ENCODE measurements at regions not wholly inside any gene's neighbourhood (a gene's known extent, or its start where the extent isn't known, plus 50 kb on each side); places are given as distances from the start of the nearest gene placed in this dataset.

- no peaks in the 10 kb centered on the region for H3K36me3 Mint-ChIP-seq (ENCODE audit: low read depth)
- no peaks in the 10 kb centered on the region for H3K27me3 Mint-ChIP-seq (ENCODE audit: insufficient read depth)
- no peak for DNase-seq (ENCODE audit: low spot score)
- no peak overlapping the region for H3K27ac Mint-ChIP-seq
- intact Hi-C loops (cut with micrococcal nuclease) = no loop called here
- no peak overlapping the region for H3K4me3 Mint-ChIP-seq
- H3K4me1 Mint-ChIP-seq (ENCODE audit: low read depth) = no peaks in the 10 kb centered on the region
- no peaks in the 10 kb centered on the region for H3K9me3 Mint-ChIP-seq
These were observed 201.4 kb downstream of the ZNF462 start for GRCh38 chr9:107064378-107064777.

- DNase-seq (ENCODE audit: low spot score) = no peak
- Mint-ChIP-seq H3K4me1 (ENCODE audit: low read depth) (no peaks in the 10 kb centered on the region), H3K36me3 (ENCODE audit: low read depth) (no peaks in the 10 kb centered on the region), H3K4me3 (no peak overlapping the region), H3K27me3 (ENCODE audit: insufficient read depth) (no peaks in the 10 kb centered on the region), H3K9me3 (no peaks in the 10 kb centered on the region), H3K27ac (no peak overlapping the region)
- intact Hi-C loops (cut with micrococcal nuclease) = no loop called here
These were observed 202.6 kb downstream of the ZNF462 start for GRCh38 chr9:107065549-107065948.

- no peak overlapping the region for H3K4me3 Mint-ChIP-seq
- no peaks in the 10 kb centered on the region for H3K9me3 Mint-ChIP-seq
- H3K27ac Mint-ChIP-seq = no peak overlapping the region
- DNase-seq (ENCODE audit: low spot score) = no peak
- intact Hi-C loops (cut with micrococcal nuclease) = no loop called here
- H3K36me3 Mint-ChIP-seq (ENCODE audit: low read depth) = no peaks in the 10 kb centered on the region
- no peaks in the 10 kb centered on the region for H3K27me3 Mint-ChIP-seq (ENCODE audit: insufficient read depth)
- H3K4me1 Mint-ChIP-seq (ENCODE audit: low read depth) = no peaks in the 10 kb centered on the region
These were observed 204.9 kb downstream of the ZNF462 start for GRCh38 chr9:107067739-107068416.

- no peaks in the 10 kb centered on the region for H3K36me3 Mint-ChIP-seq (ENCODE audit: low read depth)
- DNase-seq (ENCODE audit: low spot score) = no peak
- no peaks in the 10 kb centered on the region for H3K4me1 Mint-ChIP-seq (ENCODE audit: low read depth)
- no peaks in the 10 kb centered on the region for H3K27me3 Mint-ChIP-seq (ENCODE audit: insufficient read depth)
- H3K27ac Mint-ChIP-seq = no peak overlapping the region
- H3K4me3 Mint-ChIP-seq = no peak overlapping the region
- no peaks in the 10 kb centered on the region for H3K9me3 Mint-ChIP-seq
- intact Hi-C loops (cut with micrococcal nuclease) = no loop called here
These were observed 205.6 kb downstream of the ZNF462 start for GRCh38 chr9:107068581-107068980.

GRCh38 chr9:107070586-107070985 is 207.6 kb downstream of the ZNF462 start:
- Mint-ChIP-seq H3K27me3 (ENCODE audit: insufficient read depth) (no peaks in the 10 kb centered on the region), H3K9me3 (no peaks in the 10 kb centered on the region), H3K4me3 (no peak overlapping the region), H3K27ac (no peak overlapping the region), H3K36me3 (ENCODE audit: low read depth) (no peaks in the 10 kb centered on the region), H3K4me1 (ENCODE audit: low read depth) (no peaks in the 10 kb centered on the region)
- DNase-seq (ENCODE audit: low spot score) = no peak
- intact Hi-C loops (cut with micrococcal nuclease) = no loop called here

GRCh38 chr9:107078061-107078460 is 205.0 kb upstream of the RAD23B start:
- Mint-ChIP-seq H3K27ac (no peak overlapping the region), H3K4me3 (no peak overlapping the region), H3K4me1 (ENCODE audit: low read depth) (no peaks in the 10 kb centered on the region), H3K9me3 (no peaks in the 10 kb centered on the region), H3K27me3 (ENCODE audit: insufficient read depth) (peaks cover 3% of the 10 kb centered on the region), H3K36me3 (ENCODE audit: low read depth) (no peaks in the 10 kb centered on the region)
- DNase-seq (ENCODE audit: low spot score) = no peak
- intact Hi-C loops (cut with micrococcal nuclease) = no loop called here

GRCh38 chr9:107079589-107079988 is 203.5 kb upstream of the RAD23B start:
- Mint-ChIP-seq H3K9me3 (no peaks in the 10 kb centered on the region), H3K27ac (no peak overlapping the region), H3K36me3 (ENCODE audit: low read depth) (no peaks in the 10 kb centered on the region), H3K27me3 (ENCODE audit: insufficient read depth) (peaks cover 3% of the 10 kb centered on the region), H3K4me3 (no peak overlapping the region), H3K4me1 (ENCODE audit: low read depth) (no peaks in the 10 kb centered on the region)
- DNase-seq (ENCODE audit: low spot score) = no peak
- intact Hi-C loops (cut with micrococcal nuclease) = no loop called here

- H3K27me3 Mint-ChIP-seq (ENCODE audit: insufficient read depth) = peaks cover 3% of the 10 kb centered on the region
- no peak for DNase-seq (ENCODE audit: low spot score)
- no peak overlapping the region for H3K4me3 Mint-ChIP-seq
- no peaks in the 10 kb centered on the region for H3K9me3 Mint-ChIP-seq
- intact Hi-C loops (cut with micrococcal nuclease) = no loop called here
- H3K36me3 Mint-ChIP-seq (ENCODE audit: low read depth) = no peaks in the 10 kb centered on the region
- no peaks in the 10 kb centered on the region for H3K4me1 Mint-ChIP-seq (ENCODE audit: low read depth)
- no peak overlapping the region for H3K27ac Mint-ChIP-seq
These were observed 202.9 kb upstream of the RAD23B start for GRCh38 chr9:107080130-107080529.

- no peak overlapping the region for H3K27ac Mint-ChIP-seq
- no peaks in the 10 kb centered on the region for H3K4me1 Mint-ChIP-seq (ENCODE audit: low read depth)
- H3K9me3 Mint-ChIP-seq = no peaks in the 10 kb centered on the region
- no peaks in the 10 kb centered on the region for H3K36me3 Mint-ChIP-seq (ENCODE audit: low read depth)
- intact Hi-C loops (cut with micrococcal nuclease) = no loop called here
- no peak for DNase-seq (ENCODE audit: low spot score)
- peaks cover 3% of the 10 kb centered on the region for H3K27me3 Mint-ChIP-seq (ENCODE audit: insufficient read depth)
- no peak overlapping the region for H3K4me3 Mint-ChIP-seq
These were observed 196.6 kb upstream of the RAD23B start for GRCh38 chr9:107086460-107086859.

- H3K4me1 Mint-ChIP-seq (ENCODE audit: low read depth) = no peaks in the 10 kb centered on the region
- H3K4me3 Mint-ChIP-seq = no peak overlapping the region
- no peaks in the 10 kb centered on the region for H3K9me3 Mint-ChIP-seq
- H3K27me3 Mint-ChIP-seq (ENCODE audit: insufficient read depth) = no peaks in the 10 kb centered on the region
- DNase-seq (ENCODE audit: low spot score) = no peak
- no peaks in the 10 kb centered on the region for H3K36me3 Mint-ChIP-seq (ENCODE audit: low read depth)
- H3K27ac Mint-ChIP-seq = no peak overlapping the region
- intact Hi-C loops (cut with micrococcal nuclease) = no loop called here
These were observed 195.9 kb upstream of the RAD23B start for GRCh38 chr9:107087222-107087621.

GRCh38 chr9:107090218-107090617 is 192.9 kb upstream of the RAD23B start:
- H3K27ac Mint-ChIP-seq = no peak overlapping the region
- DNase-seq (ENCODE audit: low spot score) = no peak
- H3K36me3 Mint-ChIP-seq (ENCODE audit: low read depth) = no peaks in the 10 kb centered on the region
- no peaks in the 10 kb centered on the region for H3K9me3 Mint-ChIP-seq
- H3K27me3 Mint-ChIP-seq (ENCODE audit: insufficient read depth) = no peaks in the 10 kb centered on the region
- H3K4me1 Mint-ChIP-seq (ENCODE audit: low read depth) = no peaks in the 10 kb centered on the region
- intact Hi-C loops (cut with micrococcal nuclease) = no loop called here
- no peak overlapping the region for H3K4me3 Mint-ChIP-seq

GRCh38 chr9:107093365-107094060 is 189.6 kb upstream of the RAD23B start:
- Mint-ChIP-seq H3K27ac (no peak overlapping the region), H3K9me3 (no peaks in the 10 kb centered on the region), H3K36me3 (ENCODE audit: low read depth) (no peaks in the 10 kb centered on the region), H3K27me3 (ENCODE audit: insufficient read depth) (no peaks in the 10 kb centered on the region), H3K4me1 (ENCODE audit: low read depth) (no peaks in the 10 kb centered on the region), H3K4me3 (no peak overlapping the region)
- no peak for DNase-seq (ENCODE audit: low spot score)
- intact Hi-C loops (cut with micrococcal nuclease) = no loop called here

- no peaks in the 10 kb centered on the region for H3K36me3 Mint-ChIP-seq (ENCODE audit: low read depth)
- H3K9me3 Mint-ChIP-seq = no peaks in the 10 kb centered on the region
- H3K4me3 Mint-ChIP-seq = no peak overlapping the region
- intact Hi-C loops (cut with micrococcal nuclease) = no loop called here
- H3K4me1 Mint-ChIP-seq (ENCODE audit: low read depth) = no peaks in the 10 kb centered on the region
- no peak overlapping the region for H3K27ac Mint-ChIP-seq
- H3K27me3 Mint-ChIP-seq (ENCODE audit: insufficient read depth) = no peaks in the 10 kb centered on the region
- no peak for DNase-seq (ENCODE audit: low spot score)
These were observed 188.7 kb upstream of the RAD23B start for GRCh38 chr9:107094370-107094769.

GRCh38 chr9:107100591-107100990 is 182.5 kb upstream of the RAD23B start:
- Mint-ChIP-seq H3K4me3 (no peak overlapping the region), H3K27ac (no peak overlapping the region), H3K27me3 (ENCODE audit: insufficient read depth) (no peaks in the 10 kb centered on the region), H3K4me1 (ENCODE audit: low read depth) (no peaks in the 10 kb centered on the region), H3K36me3 (ENCODE audit: low read depth) (no peaks in the 10 kb centered on the region), H3K9me3 (no peaks in the 10 kb centered on the region)
- intact Hi-C loops (cut with micrococcal nuclease) = no loop called here
- DNase-seq (ENCODE audit: low spot score) = no peak
